Colonic mucosa (tissue), 4 donors: ENCODE measurements at regions not wholly inside any gene's neighbourhood (a gene's known extent, or its start where the extent isn't known, plus 50 kb on each side); places are given as distances from the start of the nearest gene placed in this dataset.

ENCODE experiments used
- DNase-seq: peaks from one replicate; pipeline ENCODE4 v3.0.0-alpha.2; 2020
- H3K27ac ChIP-seq: fragments of 200-600 bp; one replicate; pipeline ENCODE4 v1.8.0; 2021
- H3K27me3 ChIP-seq: fragments of 200-600 bp; one replicate; pipeline ENCODE4 v1.8.0; 2021
- H3K36me3 ChIP-seq: fragments of 200-600 bp; one replicate; pipeline ENCODE4 v1.8.0; 2021
- H3K4me1 ChIP-seq: fragments of 200-600 bp; one replicate; pipeline ENCODE4 v1.8.0; 2021; ENCODE audit warnings: mild to moderate bottlenecking
- H3K4me3 ChIP-seq: fragments of 200-600 bp; one replicate; pipeline ENCODE4 v1.8.0; 2021
- H3K9ac ChIP-seq, 2 donors: one replicate each; pipeline ENCODE4 v1.7.0; 2013; ENCODE audit warnings: control low read depth in 2 of 2, low read depth in 2 of 2, low read length in 2 of 2
- H3K9me3 ChIP-seq: fragments of 200-600 bp; one replicate; pipeline ENCODE4 v1.8.0; 2021
- intact Hi-C: fragments of 100-400 bp; cut with DNase I; formaldehyde crosslinking; loops from one replicate; pipeline ENCODE4 v1.14.1; 2022
- TF ChIP-seq, protein P1 (sequence below): fragments of 200-600 bp; IDR thresholded peaks from one replicate; pipeline ENCODE4 v1.8.0; 2022; ENCODE audit warnings: antibody characterized with exemption, mild to moderate bottlenecking
- donor health status: healthy.
- donor health status: DM: no; HTN: no; CAD: no.
- donor health status: DM: no; HTN: no; CAD: no.

DNA sequence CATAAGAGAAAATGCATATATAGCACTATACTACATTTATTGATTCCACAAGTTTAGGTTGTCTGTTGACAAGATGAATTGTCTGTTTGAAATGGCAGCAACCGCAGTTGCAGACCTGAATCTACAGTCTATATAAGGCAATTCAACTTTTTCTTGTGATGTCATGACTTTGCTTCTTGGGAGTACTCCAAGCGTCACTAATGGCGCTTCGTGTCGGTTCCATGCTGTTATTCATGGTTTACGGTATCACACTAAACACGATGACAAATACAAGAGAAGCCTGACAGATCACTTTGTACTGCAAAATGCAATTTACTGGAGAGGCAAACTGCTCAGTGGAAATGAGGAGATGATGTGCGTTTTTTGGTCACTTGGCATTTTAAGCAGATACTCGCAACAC, 280.3 kb upstream of the TCF21 start:
- TF ChIP-seq, protein P1, sequence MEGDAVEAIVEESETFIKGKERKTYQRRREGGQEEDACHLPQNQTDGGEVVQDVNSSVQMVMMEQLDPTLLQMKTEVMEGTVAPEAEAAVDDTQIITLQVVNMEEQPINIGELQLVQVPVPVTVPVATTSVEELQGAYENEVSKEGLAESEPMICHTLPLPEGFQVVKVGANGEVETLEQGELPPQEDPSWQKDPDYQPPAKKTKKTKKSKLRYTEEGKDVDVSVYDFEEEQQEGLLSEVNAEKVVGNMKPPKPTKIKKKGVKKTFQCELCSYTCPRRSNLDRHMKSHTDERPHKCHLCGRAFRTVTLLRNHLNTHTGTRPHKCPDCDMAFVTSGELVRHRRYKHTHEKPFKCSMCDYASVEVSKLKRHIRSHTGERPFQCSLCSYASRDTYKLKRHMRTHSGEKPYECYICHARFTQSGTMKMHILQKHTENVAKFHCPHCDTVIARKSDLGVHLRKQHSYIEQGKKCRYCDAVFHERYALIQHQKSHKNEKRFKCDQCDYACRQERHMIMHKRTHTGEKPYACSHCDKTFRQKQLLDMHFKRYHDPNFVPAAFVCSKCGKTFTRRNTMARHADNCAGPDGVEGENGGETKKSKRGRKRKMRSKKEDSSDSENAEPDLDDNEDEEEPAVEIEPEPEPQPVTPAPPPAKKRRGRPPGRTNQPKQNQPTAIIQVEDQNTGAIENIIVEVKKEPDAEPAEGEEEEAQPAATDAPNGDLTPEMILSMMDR: no peak
- DNase-seq: no peak
- H3K9me3 ChIP-seq: no peaks in the 10 kb centered on the region
- intact Hi-C loops: no loop called here
- H3K27ac ChIP-seq: no peak overlapping the region
- no peak overlapping the region for H3K4me3 ChIP-seq
- no peaks in the 10 kb centered on the region for H3K36me3 ChIP-seq
- H3K4me1 ChIP-seq: no peaks in the 10 kb centered on the region
- no peaks in the 10 kb centered on the region for H3K27me3 ChIP-seq
- H3K9ac ChIP-seq: no peak overlapping the region

DNA sequence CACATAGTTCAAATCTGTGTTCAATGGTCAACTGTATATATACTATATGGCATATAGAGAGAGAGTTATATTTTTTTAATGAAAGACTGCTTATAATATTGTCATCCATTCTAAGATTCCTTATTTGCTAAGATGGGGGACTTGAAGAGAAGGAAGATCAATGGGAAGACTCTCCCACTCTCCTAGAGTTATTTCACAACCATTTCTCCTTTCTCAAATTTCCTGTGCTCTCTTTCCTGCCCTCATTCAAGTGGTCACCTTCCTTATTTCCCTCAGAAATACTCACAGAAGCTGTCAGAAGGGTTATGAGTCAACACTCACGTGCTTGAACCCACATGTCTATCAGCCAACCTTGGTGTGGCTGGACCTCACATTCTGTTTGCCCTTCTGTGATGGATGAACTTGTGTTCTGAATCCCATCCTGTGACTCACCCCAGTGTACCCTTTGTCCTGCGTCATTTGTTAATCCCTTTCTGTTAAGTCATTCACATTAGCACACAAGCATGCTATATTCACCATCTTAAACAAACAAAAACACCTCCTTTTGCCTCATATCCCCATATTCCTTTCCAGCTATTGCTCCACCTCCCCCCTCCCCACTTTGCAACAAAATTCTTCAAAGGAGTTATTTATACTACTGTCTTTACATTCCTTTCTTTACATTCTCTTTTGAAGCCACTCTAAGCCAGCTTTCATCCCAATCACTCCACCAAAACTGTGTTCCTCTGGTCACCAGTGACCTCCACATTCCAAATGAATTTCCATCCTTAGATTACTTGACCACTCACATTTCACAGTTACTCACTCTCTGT, 279.3 kb upstream of the TCF21 start:
- Histone ChIP-seq H3K4me1 (no peaks in the 10 kb centered on the region), H3K27ac (no peak overlapping the region)

DNA sequence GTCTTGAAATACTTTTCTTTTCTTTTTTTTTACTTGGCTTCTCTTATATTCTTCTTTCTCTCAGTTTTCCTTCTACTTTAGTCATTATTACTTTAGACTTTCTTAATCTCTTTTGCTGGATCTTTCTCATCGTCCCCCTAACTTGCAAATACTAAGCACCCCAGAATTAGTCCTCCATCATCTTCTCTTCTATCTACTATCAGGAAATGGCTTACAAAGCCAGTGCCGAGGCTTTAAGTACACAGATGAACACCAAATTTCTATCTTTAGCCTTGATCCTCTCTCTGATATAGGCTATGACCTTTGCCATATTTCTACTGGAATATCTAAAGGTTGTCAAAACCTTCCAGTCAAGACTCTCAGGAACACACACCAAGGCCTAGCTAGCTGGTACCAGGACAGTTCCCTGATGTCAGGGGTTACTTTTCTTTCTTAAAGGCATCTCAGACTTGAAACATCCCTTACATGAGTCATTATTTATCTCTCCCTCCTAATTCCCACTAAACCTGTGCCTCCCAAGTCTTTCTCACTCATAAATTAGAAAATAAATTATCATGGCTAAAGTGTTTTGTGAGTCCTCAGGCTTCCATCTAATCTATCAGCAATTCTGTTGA, 278.6 kb upstream of the TCF21 start:
- Histone ChIP-seq H3K27ac (no peak overlapping the region), H3K9ac (no peak overlapping the region)
- TF ChIP-seq, protein P1: no peak

More for the DNA sequence above, 279.3 kb upstream of the TCF21 start:
- Histone ChIP-seq H3K36me3 (no peaks in the 10 kb centered on the region), H3K4me3 (no peak overlapping the region), H3K9ac (no peak overlapping the region), H3K9me3 (no peaks in the 10 kb centered on the region), H3K27me3 (no peaks in the 10 kb centered on the region)
- intact Hi-C loops: no loop called here
- TF ChIP-seq, protein P1: no peak
- DNase-seq: no peak

DNA sequence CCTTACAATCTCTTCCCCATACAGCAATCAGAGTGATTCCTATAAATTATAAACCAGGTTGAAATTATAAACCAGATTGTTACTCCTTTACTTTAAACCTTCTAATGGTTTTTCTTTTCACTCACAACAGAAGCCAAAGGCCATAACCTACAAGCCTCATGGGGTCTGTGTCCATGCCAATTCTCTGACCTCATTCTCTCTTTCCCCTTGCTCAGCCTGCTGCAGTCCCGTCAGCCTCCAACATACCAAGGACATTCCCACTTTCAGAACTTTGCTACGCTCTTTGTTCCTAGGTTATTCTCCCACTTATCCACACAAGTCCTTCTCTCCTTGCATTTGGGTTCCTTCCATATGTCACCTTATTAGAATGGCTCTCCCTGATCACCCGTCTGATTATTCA, 277.9 kb upstream of the TCF21 start:
- H3K9me3 ChIP-seq: no peaks in the 10 kb centered on the region
- H3K4me3 ChIP-seq: no peak overlapping the region
- DNase-seq: no peak
- TF ChIP-seq, protein P1: no peak
- no peaks in the 10 kb centered on the region for H3K4me1 ChIP-seq
- intact Hi-C loops: no loop called here
- no peak overlapping the region for H3K9ac ChIP-seq
- no peaks in the 10 kb centered on the region for H3K36me3 ChIP-seq
- H3K27ac ChIP-seq: no peak overlapping the region
- H3K27me3 ChIP-seq: no peaks in the 10 kb centered on the region

More for the DNA sequence above, 278.6 kb upstream of the TCF21 start:
- H3K4me1 ChIP-seq: no peaks in the 10 kb centered on the region
- intact Hi-C loops: no loop called here
- DNase-seq: no peak
- no peaks in the 10 kb centered on the region for H3K27me3 ChIP-seq
- no peaks in the 10 kb centered on the region for H3K36me3 ChIP-seq
- no peak overlapping the region for H3K4me3 ChIP-seq
- no peaks in the 10 kb centered on the region for H3K9me3 ChIP-seq

DNA sequence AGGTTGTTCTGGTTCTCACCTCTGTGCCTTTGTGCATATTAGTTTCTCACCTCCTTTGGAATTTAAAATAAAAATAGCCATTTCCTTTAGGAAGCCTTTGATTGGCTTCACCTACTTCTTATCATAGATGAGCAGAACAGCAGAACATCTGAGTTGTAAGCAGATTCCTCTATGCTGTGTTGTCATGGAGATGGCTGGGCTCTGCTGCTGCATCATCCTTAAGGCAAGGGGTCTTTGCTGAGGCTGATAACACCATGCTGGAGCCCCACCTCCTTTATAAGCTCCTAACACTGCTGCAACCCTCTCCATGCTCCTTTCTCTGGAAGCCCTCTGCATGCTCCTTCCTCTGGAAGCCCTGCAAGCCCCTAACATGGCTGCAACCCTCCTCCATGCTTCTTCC, 276.5 kb upstream of the TCF21 start:
- H3K27ac ChIP-seq: no peak overlapping the region
- no peak overlapping the region for H3K4me3 ChIP-seq
- TF ChIP-seq, protein P1: no peak
- no peak overlapping the region for H3K9ac ChIP-seq
- no peaks in the 10 kb centered on the region for H3K36me3 ChIP-seq
- intact Hi-C loops: no loop called here
- DNase-seq: no peak
- no peaks in the 10 kb centered on the region for H3K9me3 ChIP-seq
- H3K27me3 ChIP-seq: no peaks in the 10 kb centered on the region
- no peaks in the 10 kb centered on the region for H3K4me1 ChIP-seq
